IgD-negative memory B cell (primary cell): ENCODE measurements at regions not wholly inside any gene's neighbourhood (a gene's known extent, or its start where the extent isn't known, plus 50 kb on each side); places are given as distances from the start of the nearest gene placed in this dataset.
"Not testable (repeated sequence)": the region's sequence is repeated elsewhere in the genome, so short reads cannot be mapped to it uniquely, and the experiment has no call there.

ENCODE experiments used
- H3K27ac Mint-ChIP-seq, 3 donors: one replicate each; pipeline ENCODE4 v1.8.0; 2020 to 2022; ENCODE audit warnings: mild to moderate bottlenecking in 3 of 3, mixed read lengths in 3 of 3, moderate library complexity in 1 of 3
- H3K27me3 Mint-ChIP-seq: one replicate; pipeline ENCODE4 v1.8.0; 2021; ENCODE audit warnings: mixed read lengths
- H3K36me3 Mint-ChIP-seq: one replicate; pipeline ENCODE4 v1.8.0; 2020; ENCODE audit warnings: mild to moderate bottlenecking, mixed read lengths
- H3K4me1 Mint-ChIP-seq, 3 donors: one replicate each; pipeline ENCODE4 v1.8.0; 2020 to 2022; ENCODE audit warnings: mixed read lengths in 3 of 3, mild to moderate bottlenecking in 1 of 3
- H3K4me3 Mint-ChIP-seq, 4 donors: one replicate each; pipeline ENCODE4 v1.8.0; 2020 to 2022; ENCODE audit warnings: mild to moderate bottlenecking in 4 of 4, mixed read lengths in 4 of 4, moderate library complexity in 3 of 4
- H3K9me3 Mint-ChIP-seq, 3 donors: one replicate each; pipeline ENCODE4 v1.8.0; 2020 to 2021; ENCODE audit warnings: mixed read lengths in 3 of 3, mild to moderate bottlenecking in 1 of 3

DNA sequence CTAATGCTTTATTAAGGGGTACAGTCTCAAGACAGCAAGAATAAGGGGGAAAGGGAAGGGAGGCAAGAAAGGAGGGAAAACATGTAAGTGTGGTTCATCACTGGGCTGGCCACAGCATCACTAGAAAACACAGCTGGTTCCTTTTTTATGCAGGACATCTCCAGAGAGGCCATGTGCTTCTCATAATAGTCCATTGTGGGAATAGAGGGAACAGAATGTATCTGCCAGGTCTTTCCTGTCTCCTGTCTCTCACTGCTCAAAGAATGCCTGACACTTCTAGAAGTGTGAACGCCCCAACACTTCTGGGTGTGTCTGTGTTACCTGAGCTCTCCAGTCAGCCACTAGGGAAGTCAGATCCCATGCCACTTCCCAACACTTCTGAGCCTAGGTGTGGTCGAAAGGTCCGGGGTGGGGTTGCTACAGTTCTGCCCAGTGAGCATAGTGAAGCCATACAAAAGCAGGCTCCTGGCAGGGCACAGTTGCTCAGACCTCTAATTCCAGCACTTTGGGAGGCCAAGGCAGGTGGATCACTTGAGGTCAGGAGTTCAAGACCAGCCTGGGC, 255.6 kb upstream of the SLC30A5 start:
- H3K27me3 Mint-ChIP-seq = peaks cover 3% of the 10 kb centered on the region
- H3K4me3 Mint-ChIP-seq = peak overlapping the region in 1 of 4 donors; percentile 35
- H3K27ac Mint-ChIP-seq = no peak overlapping the region
- peaks cover 2% of the 10 kb centered on the region for H3K36me3 Mint-ChIP-seq
- H3K4me1 Mint-ChIP-seq = peaks cover 0 to 2% (median 0%) of the 10 kb centered on the region in 3 donors
- no peaks in the 10 kb centered on the region for H3K9me3 Mint-ChIP-seq

DNA sequence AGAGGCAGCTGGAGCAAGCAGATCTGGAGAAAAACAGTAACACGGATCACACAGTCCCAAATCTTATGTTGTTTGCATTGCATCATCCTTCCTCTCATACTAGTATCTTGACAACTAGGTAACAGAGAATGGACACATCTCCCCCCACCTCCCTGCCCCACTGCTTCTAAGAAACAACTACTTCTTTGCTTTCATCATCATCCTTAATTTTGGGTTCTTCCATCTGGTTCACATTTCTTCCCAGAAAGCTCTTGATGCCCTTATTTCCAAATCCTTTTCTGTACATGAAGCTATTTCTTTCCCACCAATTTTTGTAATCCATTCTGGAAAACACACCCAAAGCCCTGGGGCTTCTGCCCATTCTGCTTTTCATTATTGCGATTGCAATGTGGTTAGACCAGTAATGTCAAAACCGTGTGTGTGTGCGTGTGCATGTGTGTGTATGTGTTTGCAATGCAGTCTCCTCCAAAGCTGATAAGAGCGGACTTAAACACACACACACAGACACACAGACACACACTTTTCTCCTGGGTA, 254.7 kb upstream of the SLC30A5 start:
- H3K27me3 Mint-ChIP-seq = peaks cover 2% of the 10 kb centered on the region
- H3K9me3 Mint-ChIP-seq = no peaks in the 10 kb centered on the region
- peaks cover 0 to 2% (median 0%) of the 10 kb centered on the region in 3 donors for H3K4me1 Mint-ChIP-seq
- no peak overlapping the region for H3K27ac Mint-ChIP-seq
- H3K36me3 Mint-ChIP-seq = peaks cover 2% of the 10 kb centered on the region
- H3K4me3 Mint-ChIP-seq = no peak overlapping the region

- Mint-ChIP-seq H3K36me3 (peaks cover 2% of the 10 kb centered on the region), H3K27me3 (peaks cover 9% of the 10 kb centered on the region), H3K4me3 (no peak overlapping the region)
These were observed 250.0 kb upstream of the SLC30A5 start for GRCh38 chr5:68843624-68844364.

DNA sequence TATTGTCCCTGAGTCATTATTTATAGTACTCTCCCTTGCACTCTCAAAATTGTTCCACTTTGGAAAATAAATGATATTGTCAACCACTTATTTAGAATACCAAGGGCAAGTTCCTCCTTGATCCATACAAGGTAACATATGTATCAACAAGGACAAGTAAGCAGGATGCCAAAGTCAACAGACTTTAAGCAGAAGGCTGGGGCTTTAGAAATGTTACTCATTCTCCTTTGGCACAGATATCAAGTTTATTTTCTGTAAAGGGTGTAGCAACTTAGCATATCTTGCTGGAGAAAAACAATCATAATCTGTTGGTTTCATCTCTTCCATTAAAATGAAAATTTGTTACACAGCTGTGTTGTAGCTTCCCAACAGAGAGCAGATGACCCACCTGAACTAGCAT, 248.7 kb upstream of the SLC30A5 start:
- Mint-ChIP-seq H3K27me3 (peaks cover 9% of the 10 kb centered on the region), H3K36me3 (no peaks in the 10 kb centered on the region), H3K27ac (no peak overlapping the region), H3K9me3 (no peaks in the 10 kb centered on the region), H3K4me1 (no peaks in the 10 kb centered on the region), H3K4me3 (no peak overlapping the region)

More at GRCh38 chr5:68843624-68844364, 250.0 kb upstream of the SLC30A5 start:
- Mint-ChIP-seq H3K4me1 (no peaks in the 10 kb centered on the region), H3K9me3 (no peaks in the 10 kb centered on the region), H3K27ac (no peak overlapping the region)

DNA sequence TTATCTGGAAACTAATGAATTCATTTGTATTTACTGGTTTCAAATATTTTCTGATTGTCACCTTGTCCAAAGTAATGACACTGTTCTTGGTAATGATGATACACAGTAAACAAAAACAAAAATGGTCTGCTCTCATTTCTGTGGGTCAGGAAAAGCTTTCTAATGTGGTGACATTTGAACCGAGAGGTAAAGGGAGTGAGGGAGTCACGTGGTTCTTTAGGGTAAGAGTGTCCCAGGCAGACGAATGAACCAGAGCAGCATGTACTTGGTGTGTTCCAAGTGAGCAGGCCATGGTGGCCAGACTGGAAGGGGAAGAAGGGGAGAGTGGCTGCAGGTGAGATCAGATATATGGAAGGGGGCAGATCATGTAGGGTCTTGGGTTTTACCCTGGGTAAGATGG, 247.0 kb upstream of the SLC30A5 start:
- H3K27ac Mint-ChIP-seq = no peak overlapping the region
- no peak overlapping the region for H3K4me3 Mint-ChIP-seq
- H3K4me1 Mint-ChIP-seq = no peaks in the 10 kb centered on the region
- H3K36me3 Mint-ChIP-seq = no peaks in the 10 kb centered on the region
- H3K9me3 Mint-ChIP-seq = no peaks in the 10 kb centered on the region
- peaks cover 9% of the 10 kb centered on the region for H3K27me3 Mint-ChIP-seq

DNA sequence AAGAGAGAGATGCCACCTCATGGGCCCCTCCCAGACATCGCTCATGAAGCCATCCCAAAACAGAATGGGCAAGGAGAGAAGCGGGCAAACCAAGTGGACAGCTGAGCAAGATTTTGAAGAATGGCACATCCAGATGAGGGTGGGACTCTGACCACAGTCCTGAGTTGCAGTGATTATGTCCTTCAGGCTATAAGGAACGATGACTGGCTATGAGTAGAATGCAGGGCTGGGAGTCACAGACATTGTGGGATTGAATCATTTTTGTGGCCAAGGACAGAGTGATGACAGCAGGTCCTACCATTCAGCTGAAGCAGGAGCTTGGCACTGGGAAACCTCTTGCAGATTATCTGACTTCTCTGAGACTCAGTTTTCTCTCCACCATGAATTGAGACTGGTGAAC, 245.7 kb upstream of the SLC30A5 start:
- no peak overlapping the region for H3K27ac Mint-ChIP-seq
- no peaks in the 10 kb centered on the region for H3K4me1 Mint-ChIP-seq
- H3K27me3 Mint-ChIP-seq = peaks cover 9% of the 10 kb centered on the region
- peaks cover 0 to 4% (median 0%) of the 10 kb centered on the region in 3 donors for H3K9me3 Mint-ChIP-seq
- no peaks in the 10 kb centered on the region for H3K36me3 Mint-ChIP-seq
- H3K4me3 Mint-ChIP-seq = no peak overlapping the region

- Mint-ChIP-seq H3K27me3 (peaks cover 9% of the 10 kb centered on the region), H3K4me3 (no peak overlapping the region), H3K9me3 (peaks cover 0 to 4% (median 0%) of the 10 kb centered on the region in 3 donors), H3K36me3 (no peaks in the 10 kb centered on the region), H3K4me1 (no peaks in the 10 kb centered on the region), H3K27ac (no peak overlapping the region)
These were observed 244.7 kb upstream of the SLC30A5 start for GRCh38 chr5:68849103-68849502.

DNA sequence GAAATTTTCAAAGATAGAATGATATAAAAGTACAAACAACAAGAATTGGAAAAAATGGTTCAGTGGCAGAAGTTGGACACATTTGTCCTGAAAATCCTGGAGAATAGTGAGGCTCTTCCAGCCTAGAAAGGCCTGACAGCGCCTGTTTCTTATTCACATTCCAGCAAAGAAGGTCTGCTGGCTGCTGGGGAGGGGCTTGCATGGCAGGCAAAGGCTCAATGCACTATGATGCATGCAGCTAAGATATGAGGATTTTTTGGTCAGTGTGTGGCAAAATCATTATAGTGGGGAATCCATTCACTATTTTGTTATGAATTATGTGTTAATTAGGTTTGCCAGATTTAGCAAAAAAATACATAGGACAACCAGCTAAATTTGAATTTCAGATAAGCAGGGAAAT, 243.9 kb upstream of the SLC30A5 start:
- H3K4me1 Mint-ChIP-seq = no peaks in the 10 kb centered on the region
- H3K4me3 Mint-ChIP-seq = no peak overlapping the region
- peaks cover 0 to 4% (median 0%) of the 10 kb centered on the region in 3 donors for H3K9me3 Mint-ChIP-seq
- H3K36me3 Mint-ChIP-seq = no peaks in the 10 kb centered on the region
- peaks cover 9% of the 10 kb centered on the region for H3K27me3 Mint-ChIP-seq
- H3K27ac Mint-ChIP-seq = no peak overlapping the region

- Mint-ChIP-seq H3K4me1 (peaks cover 0 to 5% (median 0%) of the 10 kb centered on the region in 3 donors), H3K4me3 (no peak overlapping the region), H3K27me3 (peaks cover 6% of the 10 kb centered on the region), H3K36me3 (peaks cover 2% of the 10 kb centered on the region), H3K9me3 (peaks cover 0 to 8% (median 2%) of the 10 kb centered on the region in 3 donors), H3K27ac (no peak overlapping the region)
These were observed 232.7 kb upstream of the SLC30A5 start for GRCh38 chr5:68861099-68861498.

DNA sequence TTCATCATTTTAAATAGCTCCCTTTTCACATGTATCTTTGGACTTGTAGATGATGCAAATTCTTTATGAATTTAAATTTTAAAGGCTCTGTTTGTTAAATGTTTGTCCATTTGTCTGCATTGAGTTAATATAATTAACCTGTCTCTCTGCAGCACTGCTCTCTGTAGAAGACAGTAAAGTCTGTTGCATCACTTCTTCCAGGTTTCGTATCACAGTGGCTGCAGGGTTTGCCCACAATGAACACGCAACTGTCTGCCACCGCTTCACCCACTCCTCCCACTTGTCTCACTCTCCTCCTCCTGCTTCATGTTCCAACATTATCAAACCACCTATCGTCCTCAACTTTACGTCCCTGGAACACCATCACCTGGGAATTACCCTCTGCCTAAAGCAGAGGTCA, 231.3 kb upstream of the SLC30A5 start:
- Mint-ChIP-seq H3K36me3 (peaks cover 2% of the 10 kb centered on the region), H3K27me3 (peaks cover 12% of the 10 kb centered on the region), H3K4me3 (no peak overlapping the region), H3K4me1 (peaks cover 0 to 4% (median 0%) of the 10 kb centered on the region in 3 donors), H3K27ac (no peak overlapping the region), H3K9me3 (peaks cover 0 to 6% (median 2%) of the 10 kb centered on the region in 3 donors)

DNA sequence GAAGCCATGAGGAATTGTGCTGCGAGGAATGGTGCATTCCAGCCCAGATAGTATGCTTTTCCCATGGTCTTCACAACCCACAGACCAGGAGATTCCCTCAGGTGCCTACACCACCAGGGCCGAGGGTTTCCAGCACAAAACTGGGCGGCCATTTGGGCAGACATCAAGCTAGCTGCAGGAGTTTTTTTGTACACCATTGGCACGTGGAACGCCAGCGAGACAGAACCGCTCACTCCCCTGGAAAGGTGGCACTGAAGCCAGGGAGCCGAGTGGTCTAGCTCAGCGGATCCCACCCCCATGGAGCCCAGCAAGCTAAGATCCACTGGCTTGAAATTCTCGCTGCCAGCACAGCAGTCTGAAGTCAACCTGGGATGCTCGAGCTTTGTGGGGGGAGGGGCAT, 228.6 kb upstream of the SLC30A5 start:
- H3K27ac Mint-ChIP-seq, H3K36me3 Mint-ChIP-seq, H3K4me1 Mint-ChIP-seq, H3K9me3 Mint-ChIP-seq, H3K4me3 Mint-ChIP-seq: not testable (repeated sequence)
- peaks cover 12% of the 10 kb centered on the region for H3K27me3 Mint-ChIP-seq

DNA sequence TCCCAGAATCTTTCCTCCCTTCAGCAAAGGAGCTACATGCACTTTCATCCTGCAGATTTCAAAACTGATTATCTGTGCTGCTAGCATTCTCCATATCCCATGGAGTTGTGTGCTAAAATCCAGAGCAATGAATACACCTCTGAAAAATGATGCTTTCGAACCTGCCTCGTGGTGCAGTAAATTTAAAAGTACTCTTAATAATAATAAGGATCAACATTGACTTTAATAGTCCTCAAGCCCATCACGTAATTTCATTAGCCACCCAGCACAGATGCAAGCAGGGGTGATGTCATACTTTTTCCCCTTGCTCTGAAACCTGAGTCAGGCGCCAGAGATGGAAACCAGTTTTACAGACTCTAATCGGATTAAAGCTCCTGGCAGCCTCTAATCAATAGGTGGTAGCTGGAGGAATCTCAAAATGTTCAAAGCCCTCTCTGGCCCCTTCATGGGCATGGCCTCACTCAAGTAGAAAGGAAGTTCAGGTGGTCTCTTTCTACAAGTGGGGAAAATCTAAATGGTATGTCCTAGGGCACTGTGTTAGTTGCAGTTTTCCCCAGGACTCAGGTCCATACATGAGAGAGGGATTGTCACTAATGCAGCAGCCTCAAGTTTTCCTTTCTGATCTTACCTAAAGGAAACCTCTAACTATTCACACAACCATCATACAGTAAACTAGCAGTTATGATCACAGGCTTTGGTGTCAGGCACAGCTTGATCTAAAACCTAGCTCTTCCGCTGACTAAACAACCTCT, 221.6 kb upstream of the SLC30A5 start:
- Mint-ChIP-seq H3K4me3 (no peak overlapping the region), H3K36me3 (no peaks in the 10 kb centered on the region), H3K4me1 (no peaks in the 10 kb centered on the region), H3K9me3 (no peaks in the 10 kb centered on the region), H3K27ac (no peak overlapping the region), H3K27me3 (no peaks in the 10 kb centered on the region)

GRCh38 chr5:68873198-68873597, 220.6 kb upstream of the SLC30A5 start:
- no peaks in the 10 kb centered on the region for H3K4me1 Mint-ChIP-seq
- H3K36me3 Mint-ChIP-seq = no peaks in the 10 kb centered on the region
- no peaks in the 10 kb centered on the region for H3K27me3 Mint-ChIP-seq

GRCh38 chr5:68875351-68875750, 218.5 kb upstream of the SLC30A5 start:
- no peaks in the 10 kb centered on the region for H3K9me3 Mint-ChIP-seq
- H3K27me3 Mint-ChIP-seq = no peaks in the 10 kb centered on the region
- no peak overlapping the region for H3K27ac Mint-ChIP-seq
- no peaks in the 10 kb centered on the region for H3K36me3 Mint-ChIP-seq
- no peaks in the 10 kb centered on the region for H3K4me1 Mint-ChIP-seq
- H3K4me3 Mint-ChIP-seq = no peak overlapping the region

More at GRCh38 chr5:68873198-68873597, 220.6 kb upstream of the SLC30A5 start:
- no peak overlapping the region for H3K4me3 Mint-ChIP-seq
- no peak overlapping the region for H3K27ac Mint-ChIP-seq
- H3K9me3 Mint-ChIP-seq = no peaks in the 10 kb centered on the region

- Mint-ChIP-seq H3K27me3 (peaks cover 10% of the 10 kb centered on the region), H3K4me1 (peaks cover 0 to 2% (median 2%) of the 10 kb centered on the region in 3 donors), H3K36me3 (no peaks in the 10 kb centered on the region), H3K4me3 (no peak overlapping the region), H3K9me3 (peaks cover 0 to 3% (median 0%) of the 10 kb centered on the region in 3 donors), H3K27ac (no peak overlapping the region)
These were observed 210.4 kb upstream of the SLC30A5 start for GRCh38 chr5:68883436-68883835.
